ENCODE measurements at regions not wholly inside any gene's neighbourhood (a gene's known extent, or its start where the extent isn't known, plus 50 kb on each side); places are given as distances from the start of the nearest gene placed in this dataset.
A peak's percentile ranks its signal among the peaks of the same experiment; 100 is the strongest.

DNA sequence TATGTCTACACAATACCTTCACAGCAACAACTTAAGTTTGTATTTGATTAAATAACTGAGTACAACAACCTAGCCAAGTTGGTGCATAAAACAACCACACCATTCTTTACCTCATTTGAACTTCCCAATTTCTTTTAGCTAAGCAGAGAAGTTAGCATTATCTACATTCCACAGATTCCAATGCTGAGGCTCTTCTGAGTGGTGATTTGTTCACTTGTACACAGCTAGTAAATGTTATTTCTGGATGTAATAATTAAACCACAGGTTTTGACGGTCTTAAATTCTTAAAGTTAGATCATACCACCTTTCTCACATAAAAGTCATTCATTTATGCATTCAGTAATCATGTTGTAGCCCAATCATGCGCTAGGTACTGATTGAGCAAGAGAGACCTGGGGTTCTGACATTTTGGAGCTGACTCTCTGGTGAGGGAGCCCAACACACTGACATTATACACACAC, 102.5 kb downstream of the SST start:
- no peaks in the 10 kb centered on the region for H3K27me3 ChIP-seq
- H3K27ac ChIP-seq = peak overlapping the region in 1 of 4 donors; percentile 1
- 34 to 35% methylated on average over 2 of the region's 2 CpGs for WGBS, 2 donors
- H3K9me3 ChIP-seq = no peaks in the 10 kb centered on the region
- DNase-seq (no peak), ATAC-seq (peak; percentile 39 to 84 (median 57)), FAIRE-seq (no peak)
- intact Hi-C loops (cut with DNase I) = no loop called here
- H3K36me3 ChIP-seq = no peaks in the 10 kb centered on the region
- no peak overlapping the region for H3K4me3 ChIP-seq
- TF ChIP-seq, protein P1, sequence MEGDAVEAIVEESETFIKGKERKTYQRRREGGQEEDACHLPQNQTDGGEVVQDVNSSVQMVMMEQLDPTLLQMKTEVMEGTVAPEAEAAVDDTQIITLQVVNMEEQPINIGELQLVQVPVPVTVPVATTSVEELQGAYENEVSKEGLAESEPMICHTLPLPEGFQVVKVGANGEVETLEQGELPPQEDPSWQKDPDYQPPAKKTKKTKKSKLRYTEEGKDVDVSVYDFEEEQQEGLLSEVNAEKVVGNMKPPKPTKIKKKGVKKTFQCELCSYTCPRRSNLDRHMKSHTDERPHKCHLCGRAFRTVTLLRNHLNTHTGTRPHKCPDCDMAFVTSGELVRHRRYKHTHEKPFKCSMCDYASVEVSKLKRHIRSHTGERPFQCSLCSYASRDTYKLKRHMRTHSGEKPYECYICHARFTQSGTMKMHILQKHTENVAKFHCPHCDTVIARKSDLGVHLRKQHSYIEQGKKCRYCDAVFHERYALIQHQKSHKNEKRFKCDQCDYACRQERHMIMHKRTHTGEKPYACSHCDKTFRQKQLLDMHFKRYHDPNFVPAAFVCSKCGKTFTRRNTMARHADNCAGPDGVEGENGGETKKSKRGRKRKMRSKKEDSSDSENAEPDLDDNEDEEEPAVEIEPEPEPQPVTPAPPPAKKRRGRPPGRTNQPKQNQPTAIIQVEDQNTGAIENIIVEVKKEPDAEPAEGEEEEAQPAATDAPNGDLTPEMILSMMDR (IDR thresholded peaks at IDR 0.05) = no peak
- no peaks in the 10 kb centered on the region for H3K4me1 ChIP-seq

DNA sequence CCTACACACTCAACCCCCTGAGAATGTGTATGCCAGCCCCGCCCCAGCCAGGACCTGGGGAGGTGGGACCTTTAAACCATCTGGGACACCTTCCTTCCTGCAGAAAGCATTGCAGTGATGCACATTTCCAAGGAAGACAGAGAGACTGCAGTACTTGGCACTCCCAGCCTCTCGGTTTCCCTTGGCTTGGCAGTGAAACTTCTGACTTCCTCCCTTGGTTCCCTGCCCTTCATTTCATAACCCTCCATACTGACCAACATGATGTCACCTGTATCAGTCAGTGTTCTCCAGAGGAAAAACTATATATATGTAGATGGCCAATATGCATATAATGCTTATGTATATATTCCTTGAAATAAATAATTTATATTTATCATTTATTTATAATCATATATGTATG, 103.2 kb downstream of the SST start:
- Histone ChIP-seq H3K4me3 (no peak overlapping the region), H3K27me3 (no peaks in the 10 kb centered on the region), H3K4me1 (no peaks in the 10 kb centered on the region), H3K9me3 (no peaks in the 10 kb centered on the region), H3K36me3 (no peaks in the 10 kb centered on the region), H3K27ac (no peak overlapping the region)
- intact Hi-C loops (cut with DNase I) = no loop called here
- FAIRE-seq (no peak), DNase-seq (no peak), ATAC-seq (peak in 1 of 4 donors; percentile 41)
- TF ChIP-seq, protein P1 (IDR thresholded peaks at IDR 0.05) = no peak
- 44 to 57% methylated on average over 2 of the region's 2 CpGs for WGBS, 2 donors

DNA sequence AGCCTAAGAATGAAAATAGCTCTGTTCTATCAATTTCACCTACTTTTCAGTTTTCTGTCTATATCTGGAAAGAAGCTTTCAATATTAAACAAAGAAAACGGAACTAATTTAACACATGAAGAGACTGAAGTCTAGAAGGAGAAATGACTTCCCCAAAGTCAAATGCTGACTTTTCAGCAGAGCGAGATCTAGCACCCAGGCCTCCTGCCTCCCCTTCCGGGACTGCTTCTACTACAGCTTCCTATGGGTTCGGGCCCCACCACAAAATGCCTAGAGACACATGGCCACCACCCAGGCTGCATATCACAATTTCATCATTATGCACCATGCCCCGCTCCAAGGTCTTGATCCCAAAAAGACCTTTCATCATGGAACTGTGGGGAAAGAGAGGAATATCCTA, 104.5 kb downstream of the SST start:
- no peak for FAIRE-seq
- Histone ChIP-seq H3K4me3 (no peak overlapping the region), H3K27me3 (no peaks in the 10 kb centered on the region), H3K9me3 (no peaks in the 10 kb centered on the region), H3K27ac (no peak overlapping the region), H3K4me1 (no peaks in the 10 kb centered on the region), H3K36me3 (no peaks in the 10 kb centered on the region)
- intact Hi-C loops (cut with DNase I) = no loop called here
- WGBS, 2 donors = 79 to 87% methylated on average over 5 of the region's 5 CpGs
- TF ChIP-seq, protein P1 (IDR thresholded peaks at IDR 0.05) = no peak
- no peak for DNase-seq
- ATAC-seq = no peak

DNA sequence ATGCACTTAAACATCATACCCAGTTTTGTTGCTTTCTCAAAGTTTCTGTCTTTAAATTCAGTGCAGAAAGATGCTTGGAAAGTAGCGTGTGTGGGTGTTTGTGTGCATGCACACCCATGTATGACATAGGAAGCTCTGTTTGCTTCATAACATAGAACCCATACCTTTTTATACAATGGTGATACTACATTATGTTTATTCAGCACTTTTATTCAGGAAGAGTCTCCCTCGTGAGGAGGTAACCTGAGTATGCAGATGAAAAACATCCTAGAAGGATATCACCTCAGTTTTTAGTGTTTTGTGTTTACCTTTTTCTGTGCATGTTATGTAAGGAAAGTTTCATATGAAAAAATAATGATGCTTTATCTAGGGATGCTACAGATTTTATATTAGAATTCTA, 111.2 kb downstream of the SST start:
- no peaks in the 10 kb centered on the region for H3K36me3 ChIP-seq
- intact Hi-C loops (cut with DNase I) = no loop called here
- 52 to 66% methylated on average over 2 of the region's 2 CpGs for WGBS, 2 donors
- H3K4me3 ChIP-seq = no peak overlapping the region
- H3K4me1 ChIP-seq = no peaks in the 10 kb centered on the region
- DNase-seq (no peak), FAIRE-seq (no peak), ATAC-seq (no peak)
- H3K27me3 ChIP-seq = no peaks in the 10 kb centered on the region
- H3K27ac ChIP-seq = no peak overlapping the region
- TF ChIP-seq, protein P1 (IDR thresholded peaks at IDR 0.05) = no peak
- H3K9me3 ChIP-seq = no peaks in the 10 kb centered on the region

DNA sequence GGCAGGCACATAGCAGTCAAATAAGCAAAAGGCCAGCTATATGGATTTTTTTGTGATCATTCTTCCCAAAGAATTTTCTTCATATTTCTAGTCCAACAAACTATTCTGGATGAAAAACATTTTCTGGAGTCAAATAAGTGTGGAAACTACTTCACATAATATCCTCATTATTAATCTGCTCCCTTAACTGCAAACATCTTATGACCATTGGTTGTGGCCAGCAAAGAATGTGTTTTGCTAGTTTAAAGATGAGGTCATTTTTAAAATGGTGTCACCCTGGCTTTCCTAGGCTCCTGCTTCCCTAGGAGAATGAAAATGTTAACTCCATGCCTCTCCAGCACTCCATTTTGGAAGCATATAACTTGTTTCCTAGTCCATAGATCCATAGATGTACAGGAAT, 118.8 kb downstream of the SST start:
- Histone ChIP-seq H3K27me3 (no peaks in the 10 kb centered on the region), H3K4me3 (no peak overlapping the region), H3K4me1 (no peaks in the 10 kb centered on the region), H3K27ac (no peak overlapping the region), H3K9me3 (no peaks in the 10 kb centered on the region), H3K36me3 (no peaks in the 10 kb centered on the region)
- TF ChIP-seq, protein P1 (IDR thresholded peaks at IDR 0.05) = no peak
- FAIRE-seq (no peak), ATAC-seq (no peak), DNase-seq (no peak)
- intact Hi-C loops (cut with DNase I) = no loop called here
